Sigmoid colon (tissue), 4 donors: ENCODE measurements at regions not wholly inside any gene's neighbourhood (a gene's known extent, or its start where the extent isn't known, plus 50 kb on each side); places are given as distances from the start of the nearest gene placed in this dataset.

ENCODE experiments used
- CTCF ChIP-seq, 4 experiments: fragments of 450-650 bp in 3 of 4; fragments of 200-600 bp in 1 of 4; IDR thresholded peaks; one replicate each; pipeline ENCODE4 v1.5.1; 2016 to 2019; ENCODE audit warnings: antibody characterized with exemption in 4 of 4, mild to moderate bottlenecking in 3 of 4, moderate library complexity in 2 of 4
- EP300 ChIP-seq, 4 donors: sonication (generic); formaldehyde crosslinking; IDR thresholded peaks; one replicate each; pipeline ENCODE4 v1.6.1; 2017; ENCODE audit warnings: antibody characterized with exemption in 4 of 4
- POLR2AphosphoS5 ChIP-seq, 4 donors: sonication (generic); formaldehyde crosslinking; IDR thresholded peaks; one replicate each; pipeline ENCODE4 v1.6.1; 2017; ENCODE audit warnings: antibody characterized with exemption in 4 of 4

- TF ChIP-seq EP300 (IDR thresholded peaks at IDR 0.05) (no peak), POLR2AphosphoS5 (IDR thresholded peaks at IDR 0.05) (no peak), CTCF (IDR thresholded peaks at IDR 0.05) (no peak)
Observed at GRCh38 chr10:7102557-7103349, 308.1 kb downstream of the SFMBT2 start.
